GM06990 (cell line): ENCODE measurements at regions not wholly inside any gene's neighbourhood (a gene's known extent, or its start where the extent isn't known, plus 50 kb on each side); places are given as distances from the start of the nearest gene placed in this dataset.
"Not testable (repeated sequence)": the region's sequence is repeated elsewhere in the genome, so short reads cannot be mapped to it uniquely, and the experiment has no call there.

Source experiments
- DNase-seq: peaks from one replicate; pipeline ENCODE4 v3.0.0-alpha.2; 2011; ENCODE audit not compliant: insufficient read length; ENCODE audit errors: extremely low read depth
- H3K27me3 ChIP-seq: replicated peaks from 2 replicates; pipeline ENCODE4 v1.6.0; 2011; ENCODE audit warnings: low read length; ENCODE audit not compliant: control insufficient read depth, insufficient read depth
- H3K36me3 ChIP-seq: 2 replicates; pipeline ENCODE4 v1.5.1; 2011; ENCODE audit warnings: low read length; ENCODE audit not compliant: control insufficient read depth, insufficient read depth
- H3K4me3 ChIP-seq: replicated peaks from 2 replicates; pipeline ENCODE4 v1.5.1; 2011; ENCODE audit warnings: low read depth, mild to moderate bottlenecking, control low read depth, low read length
- CTCF ChIP-seq: IDR thresholded peaks from 2 replicates; pipeline ENCODE4 v1.5.1; 2011; ENCODE audit warnings: low read length, control low read depth, mild to moderate bottlenecking, inconsistent platforms; ENCODE audit not compliant: insufficient read depth, poor library complexity, severe bottlenecking

DNA sequence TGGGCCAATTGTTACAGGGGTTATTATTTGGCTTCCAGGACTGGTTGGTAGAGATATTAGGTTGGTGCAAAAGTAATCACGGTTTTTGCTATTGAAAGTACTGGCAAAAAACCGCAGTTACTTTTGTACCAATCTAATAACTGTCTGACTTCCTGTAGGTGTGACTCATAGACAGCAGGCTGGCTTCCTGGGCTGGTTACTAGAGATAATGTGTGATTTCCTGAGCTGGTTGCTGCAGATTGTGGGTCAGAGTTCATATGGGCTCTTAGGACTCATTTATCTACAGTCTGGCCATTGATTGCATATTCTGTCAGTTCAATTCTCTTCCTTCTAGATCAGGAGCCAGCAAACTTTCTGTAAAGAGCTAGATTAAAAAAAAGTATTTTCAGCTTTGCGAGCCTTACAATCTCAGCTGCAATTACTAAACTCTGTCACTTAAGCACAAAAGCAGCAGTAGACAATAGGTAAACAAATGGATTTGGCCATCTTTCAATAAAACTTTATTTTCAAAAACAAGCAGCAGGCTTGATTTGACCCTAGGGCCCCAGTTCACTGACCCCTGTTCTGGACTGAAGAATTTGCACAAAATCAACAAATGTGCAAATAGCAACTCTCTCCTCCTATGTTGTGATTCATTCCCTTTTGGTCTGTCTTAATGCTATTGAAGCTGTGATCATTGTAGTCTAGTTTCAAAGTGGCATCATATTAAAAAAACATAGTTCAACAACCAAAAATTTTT, 50.8 kb upstream of the BOD1L1 start:
- no peak overlapping the region for H3K4me3 ChIP-seq
- H3K27me3 ChIP-seq: no peaks in the 10 kb centered on the region
- TF ChIP-seq CTCF: no peak
- no peak for DNase-seq
- H3K36me3 ChIP-seq: no peaks in the 10 kb centered on the region

GRCh38 chr4:13681570-13681969, 54.0 kb upstream of the BOD1L1 start:
- no peak for TF ChIP-seq CTCF
- Histone ChIP-seq H3K36me3 (no peaks in the 10 kb centered on the region), H3K27me3 (no peaks in the 10 kb centered on the region), H3K4me3 (no peak overlapping the region)
- no peak for DNase-seq

- no peak for TF ChIP-seq CTCF
- Histone ChIP-seq H3K27me3 (no peaks in the 10 kb centered on the region), H3K4me3 (no peak overlapping the region), H3K36me3 (no peaks in the 10 kb centered on the region)
- no peak for DNase-seq
Observed at GRCh38 chr4:13694256-13694655, 66.7 kb upstream of the BOD1L1 start.

GRCh38 chr4:13698296-13698695, 70.8 kb upstream of the BOD1L1 start:
- Histone ChIP-seq H3K27me3 (no peaks in the 10 kb centered on the region), H3K36me3 (no peaks in the 10 kb centered on the region), H3K4me3 (no peak overlapping the region)
- TF ChIP-seq CTCF: no peak
- no peak for DNase-seq

- Histone ChIP-seq H3K4me3 (no peak overlapping the region), H3K36me3 (no peaks in the 10 kb centered on the region), H3K27me3 (no peaks in the 10 kb centered on the region)
- DNase-seq: no peak
- TF ChIP-seq CTCF: no peak
Observed at GRCh38 chr4:13700021-13700857, 72.7 kb upstream of the BOD1L1 start.

- not testable (repeated sequence) for DNase-seq, H3K27me3 ChIP-seq, H3K36me3 ChIP-seq, H3K4me3 ChIP-seq
Observed at GRCh38 chr4:13700858-13701140, 73.3 kb upstream of the BOD1L1 start.
